GM23248 (cell line): ENCODE measurements at regions not wholly inside any gene's neighbourhood (a gene's known extent, or its start where the extent isn't known, plus 50 kb on each side); places are given as distances from the start of the nearest gene placed in this dataset.

Experiments
- EZH2 ChIP-seq: fragments of 200-600 bp; sonication (generic); IDR thresholded peaks from 2 replicates; pipeline ENCODE4 v1.6.1; 2018; ENCODE audit warnings: antibody characterized with exemption, mild to moderate bottlenecking; ENCODE audit not compliant: insufficient read depth, poor library complexity, severe bottlenecking
- EZH2phosphoT487 ChIP-seq: fragments of 200-600 bp; sonication (generic); IDR thresholded peaks from 2 replicates; pipeline ENCODE4 v1.6.1; 2018; ENCODE audit warnings: antibody characterized with exemption, moderate library complexity, mild to moderate bottlenecking, low read depth; ENCODE audit not compliant: insufficient read depth

- TF ChIP-seq EZH2 (no peak), EZH2phosphoT487 (no peak)
Measured at GRCh38 chr20:24765316-24766142, 183.5 kb upstream of the CST7 start.
